WTC11 (cell line): ENCODE measurements at regions not wholly inside any gene's neighbourhood (a gene's known extent, or its start where the extent isn't known, plus 50 kb on each side); places are given as distances from the start of the nearest gene placed in this dataset.

Source experiments
- ATAC-seq: fragments of 200-7000 bp; cut with Tn5 transposase; 2 replicates; pipeline ENCODE4 v1.10.0; 2021; ENCODE audit warnings: mild to moderate bottlenecking, moderate library complexity
- CTCF ChIA-PET: fragments of 300-600 bp; sonication (Branson Sonifier 250); formaldehyde crosslinking; loops from one replicate; lab custom pipeline; 2021; ENCODE audit warnings: antibody characterized with exemption; lab: Charles Lee
- POLR2A ChIA-PET: fragments of 350-600 bp; sonication (Branson Sonifier 250); formaldehyde crosslinking; loops from one replicate; lab custom pipeline; 2021; ENCODE audit warnings: antibody characterized with exemption; lab: Charles Lee
- DNase-seq: peaks from one replicate; pipeline ENCODE4 v3.0.0; 2021; ENCODE audit warnings: low spot score
- H3K27ac Mint-ChIP-seq: 2 replicates; pipeline ENCODE4 v1.8.0; 2021; ENCODE audit warnings: mixed read lengths
- H3K27me3 Mint-ChIP-seq: 2 replicates; pipeline ENCODE4 v1.8.0; 2021; ENCODE audit warnings: low read depth, mild to moderate bottlenecking, moderate library complexity, mixed read lengths
- H3K36me3 Mint-ChIP-seq: 2 replicates; pipeline ENCODE4 v1.8.0; 2021; ENCODE audit warnings: mixed read lengths
- H3K4me1 Mint-ChIP-seq: 2 replicates; pipeline ENCODE4 v1.8.0; 2022; ENCODE audit warnings: mixed read lengths
- H3K4me3 Mint-ChIP-seq: 2 replicates; pipeline ENCODE4 v1.8.0; 2021; ENCODE audit warnings: mild to moderate bottlenecking, moderate library complexity, mixed read lengths
- H3K9me3 Mint-ChIP-seq: 2 replicates; pipeline ENCODE4 v1.8.0; 2021; ENCODE audit warnings: mixed read lengths
- ARID4B ChIP-seq: sonication (generic); formaldehyde crosslinking; IDR thresholded peaks from 2 replicates; pipeline ENCODE4 v1.8.0; 2023; ENCODE audit warnings: missing genetic modification reagents, mild to moderate bottlenecking, borderline replicate concordance
- ATF1 ChIP-seq: sonication (generic); formaldehyde crosslinking; IDR thresholded peaks from 2 replicates; pipeline ENCODE4 v1.8.1; 2023; ENCODE audit warnings: mild to moderate bottlenecking, moderate library complexity, missing genetic modification reagents
- ATF6 ChIP-seq: sonication (generic); formaldehyde crosslinking; IDR thresholded peaks from 2 replicates; pipeline ENCODE4 v1.8.1; 2023; ENCODE audit warnings: mild to moderate bottlenecking, missing genetic modification reagents
- CBFB ChIP-seq: sonication (generic); formaldehyde crosslinking; IDR thresholded peaks from 2 replicates; pipeline ENCODE4 v1.8.1; 2022; ENCODE audit warnings: mild to moderate bottlenecking, low read depth, missing genetic modification reagents
- E2F5 ChIP-seq: sonication (generic); formaldehyde crosslinking; IDR thresholded peaks from 2 replicates; pipeline ENCODE4 v1.8.1; 2022; ENCODE audit warnings: mild to moderate bottlenecking, moderate library complexity, missing genetic modification reagents
- NR2C2 ChIP-seq: sonication (generic); formaldehyde crosslinking; IDR thresholded peaks from 2 replicates; pipeline ENCODE4 v1.8.0; 2022; ENCODE audit warnings: mild to moderate bottlenecking, missing genetic modification reagents
- SOX15 ChIP-seq: fragments of 250-450 bp; sonication (Bioruptor Pico); IDR thresholded peaks from 2 replicates; pipeline ENCODE4 v1.9.0; 2021; ENCODE audit warnings: mild to moderate bottlenecking
- ZBTB43 ChIP-seq: sonication (generic); formaldehyde crosslinking; IDR thresholded peaks from 2 replicates; pipeline ENCODE4 v1.8.1; 2023; ENCODE audit warnings: mild to moderate bottlenecking, missing genetic modification reagents
- ZNF423 ChIP-seq: fragments of 250-450 bp; sonication (Bioruptor Pico); IDR thresholded peaks from 2 replicates; pipeline ENCODE4 v2.1.2; 2022; ENCODE audit warnings: mild to moderate bottlenecking, moderate library complexity

GRCh38 chr2:138202762-138203161 is 238.5 kb downstream of the HNMT start (continued):
- no peak for TF ChIP-seq ATF1 (CRISPR knock-in tag)
- TF ChIP-seq CBFB (CRISPR knock-in tag), result no peak

- no peak overlapping the region for H3K4me3 Mint-ChIP-seq
- DNase-seq, result no peak
- H3K27ac Mint-ChIP-seq, result no peak overlapping the region
- H3K9me3 Mint-ChIP-seq, result peaks cover 28% of the 10 kb centered on the region
- TF ChIP-seq ZNF423 (CRISPR knock-in tag), result no peak
- no peak for TF ChIP-seq ATF6
- TF ChIP-seq E2F5 (CRISPR knock-in tag), result no peak
- no peak for TF ChIP-seq SOX15 (CRISPR knock-in tag)
- TF ChIP-seq ARID4B (CRISPR knock-in tag), result no peak
- TF ChIP-seq, all 79 proteins: peak for 0
- CTCF ChIA-PET, result no interaction called here
- Mint-ChIP-seq H3K36me3 (peaks cover 15% of the 10 kb centered on the region), H3K4me1 (peaks cover 12% of the 10 kb centered on the region), H3K27me3 (no peaks in the 10 kb centered on the region)
- no peak for ATAC-seq
- POLR2A ChIA-PET, result interaction anchor here (0.6 kb wide), 1 partner anchor 1676 kb away, joined by 3 read pairs; no protein-coding TSS in a partner anchor
These were observed 241.0 kb downstream of the HNMT start for GRCh38 chr2:138205281-138205680.

GRCh38 chr2:138207074-138207930 is 243.0 kb downstream of the HNMT start:
- peaks cover 29% of the 10 kb centered on the region for H3K9me3 Mint-ChIP-seq
- H3K4me3 Mint-ChIP-seq, result no peak overlapping the region
- DNase-seq (no peak), ATAC-seq (no peak)
- ChIA-PET POLR2A (no interaction called here), CTCF (no interaction called here)
- TF ChIP-seq NR2C2 (CRISPR knock-in tag), result no peak
- no peak for TF ChIP-seq ATF6
- no peak for TF ChIP-seq ZBTB43
- peaks cover 17% of the 10 kb centered on the region for H3K4me1 Mint-ChIP-seq
- H3K36me3 Mint-ChIP-seq, result peaks cover 15% of the 10 kb centered on the region
- no peaks in the 10 kb centered on the region for H3K27me3 Mint-ChIP-seq
- no peak overlapping the region for H3K27ac Mint-ChIP-seq
